ENCODE measurements at regions not wholly inside any gene's neighbourhood (a gene's known extent, or its start where the extent isn't known, plus 50 kb on each side); places are given as distances from the start of the nearest gene placed in this dataset.

DNA sequence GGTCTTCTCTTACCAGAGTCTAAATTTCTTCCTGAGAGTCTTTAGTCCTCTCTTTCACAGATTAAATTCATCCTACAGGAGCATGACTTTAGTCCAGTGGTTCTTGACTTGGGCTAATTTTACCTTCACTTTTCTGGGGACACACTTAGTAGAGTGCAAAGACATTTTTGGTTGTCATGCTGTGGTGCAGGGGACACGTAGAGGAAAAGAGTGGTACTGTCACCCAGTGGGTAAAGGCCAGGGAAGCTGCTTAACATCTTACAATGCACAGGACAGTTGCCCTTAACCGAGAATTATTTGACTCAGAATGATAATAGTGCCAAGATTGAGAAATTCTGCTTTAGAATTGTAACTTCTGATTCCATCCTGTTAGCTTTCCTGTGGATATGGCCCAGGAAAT, 772.5 kb upstream of the GRM7 start:
- no peak for DNase-seq (ENCODE audit: low read depth)
- no peak for TF ChIP-seq CTCF (IDR thresholded peaks at IDR 0.05; ENCODE audit: low read length, missing control alignments)
- no peak overlapping the region for H3K4me3 ChIP-seq (replicated peaks; ENCODE audit: low read depth, low read length)

DNA sequence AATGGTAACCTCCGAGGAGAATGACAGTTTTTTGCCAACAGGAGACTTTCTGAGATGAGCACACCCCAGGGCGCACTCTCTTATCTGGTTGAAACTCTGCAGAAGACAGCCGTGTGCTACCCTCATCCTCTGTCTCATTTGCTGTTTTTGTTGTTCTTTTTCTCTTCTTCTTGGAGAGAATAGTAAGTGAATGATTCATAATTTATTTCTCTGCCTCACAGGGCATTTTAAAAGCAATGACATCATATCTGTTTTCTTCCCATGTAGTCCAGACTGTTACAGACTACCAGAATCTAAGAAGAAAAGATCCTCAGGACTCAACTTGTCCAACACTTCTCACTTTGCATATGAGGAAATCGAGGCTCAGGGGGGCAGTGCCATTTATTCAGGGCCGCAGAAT, 771.1 kb upstream of the GRM7 start:
- DNase-seq (ENCODE audit: low read depth), result no peak

DNA sequence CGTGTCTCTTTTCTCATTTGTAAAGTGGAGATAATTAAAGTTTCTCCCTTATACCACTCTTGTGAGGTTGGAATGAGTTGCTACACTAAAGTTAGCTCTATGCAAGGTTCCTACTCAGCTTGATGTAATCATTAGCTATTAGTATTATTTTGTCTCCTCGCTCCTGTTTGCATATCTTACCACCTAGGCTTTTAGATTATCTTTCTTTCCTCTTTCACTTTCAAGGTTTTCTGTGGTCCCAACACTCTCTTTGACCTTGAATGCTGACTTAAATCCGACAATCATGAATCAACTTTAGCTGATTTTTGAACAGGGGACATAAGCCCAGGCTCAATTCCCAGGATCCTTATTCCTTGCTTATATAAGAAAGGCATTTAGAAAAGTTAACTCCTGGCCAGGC, 769.7 kb upstream of the GRM7 start:
- no peak for DNase-seq (ENCODE audit: low read depth)
- no peak for TF ChIP-seq CTCF (IDR thresholded peaks at IDR 0.05; ENCODE audit: low read length, missing control alignments)
- H3K4me3 ChIP-seq (replicated peaks; ENCODE audit: low read depth, low read length), result no peak overlapping the region

More for the DNA sequence above, 771.1 kb upstream of the GRM7 start:
- no peak for TF ChIP-seq CTCF (IDR thresholded peaks at IDR 0.05; ENCODE audit: low read length, missing control alignments)
- no peak overlapping the region for H3K4me3 ChIP-seq (replicated peaks; ENCODE audit: low read depth, low read length)

DNA sequence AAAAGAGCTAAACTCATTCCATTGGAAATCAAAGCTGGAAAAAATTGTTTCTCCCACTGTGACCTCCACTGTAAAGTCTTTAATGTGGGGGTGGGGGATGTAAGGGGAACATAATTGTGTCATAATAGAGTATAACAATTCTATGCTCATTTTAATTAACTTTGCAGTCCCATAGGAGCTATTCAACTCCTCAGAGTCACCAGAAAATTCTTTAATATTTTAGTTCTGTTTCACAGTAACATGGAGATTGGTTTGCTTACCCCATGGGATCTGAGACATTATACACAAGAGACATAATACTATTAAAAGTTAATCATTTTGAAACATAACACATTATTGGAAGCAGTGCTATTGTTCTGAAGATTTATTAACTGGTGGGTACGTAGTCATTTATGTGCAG, 765.9 kb upstream of the GRM7 start:
- no peak for DNase-seq (ENCODE audit: low read depth)
- TF ChIP-seq CTCF (IDR thresholded peaks at IDR 0.05; ENCODE audit: low read length, missing control alignments), result no peak
- H3K4me3 ChIP-seq (replicated peaks; ENCODE audit: low read depth, low read length), result no peak overlapping the region

DNA sequence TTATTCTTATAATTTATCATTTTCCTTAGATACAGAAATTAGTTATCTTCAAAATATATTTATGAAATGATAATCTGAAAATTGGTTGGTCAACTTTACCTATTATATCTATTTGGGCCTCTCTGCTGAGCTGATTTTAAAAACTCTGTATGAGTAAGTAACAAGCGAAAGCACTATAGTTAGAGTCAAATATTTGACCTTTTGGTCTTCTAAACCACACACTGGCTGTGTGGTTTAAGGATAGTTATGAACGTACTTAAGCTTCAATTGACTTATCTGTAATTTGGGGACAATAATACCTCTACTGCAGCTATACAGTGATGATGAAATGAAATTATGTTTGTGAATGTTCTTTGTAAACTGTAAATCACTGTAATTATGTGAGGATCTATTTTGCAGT, 763.9 kb upstream of the GRM7 start:
- no peak for TF ChIP-seq CTCF (IDR thresholded peaks at IDR 0.05; ENCODE audit: low read length, missing control alignments)
- H3K4me3 ChIP-seq (replicated peaks; ENCODE audit: low read depth, low read length), result no peak overlapping the region
- no peak for DNase-seq (ENCODE audit: low read depth)

GRCh38 chr3:6097556-6097955, 763.4 kb upstream of the GRM7 start:
- no peak for TF ChIP-seq CTCF (IDR thresholded peaks at IDR 0.05; ENCODE audit: low read length, missing control alignments)
- no peak for DNase-seq (ENCODE audit: low read depth)
- no peak overlapping the region for H3K4me3 ChIP-seq (replicated peaks; ENCODE audit: low read depth, low read length)

DNA sequence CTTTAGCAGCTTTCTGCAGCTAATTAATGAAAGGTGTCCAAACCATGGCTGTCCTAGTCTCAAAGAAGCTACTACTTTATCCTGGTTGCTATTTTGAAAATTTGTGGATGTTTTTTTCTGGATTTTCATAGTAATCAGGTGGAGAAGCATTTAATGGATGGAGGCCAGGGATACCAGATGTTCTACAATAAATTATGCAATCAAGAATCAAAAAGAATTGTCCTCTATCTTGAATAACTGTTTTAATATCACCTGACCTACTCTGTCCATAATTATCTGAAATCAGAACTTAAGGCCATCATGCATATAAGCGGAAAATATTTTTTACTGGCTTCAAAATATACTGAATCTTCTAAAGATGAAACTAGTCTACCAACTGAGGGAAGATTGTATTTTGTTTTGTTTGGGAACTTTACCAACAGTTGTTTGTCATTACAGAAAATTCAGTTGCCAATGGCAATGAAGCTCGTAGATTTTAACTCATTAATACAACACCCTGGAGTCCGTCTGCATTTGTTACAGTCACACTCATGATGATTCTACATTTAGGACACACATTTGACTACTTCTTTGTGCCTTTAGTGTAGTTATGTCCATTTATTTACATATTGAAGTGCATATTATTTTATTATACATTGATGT, 762.3 kb upstream of the GRM7 start:
- no peak for DNase-seq (ENCODE audit: low read depth)
- no peak overlapping the region for H3K4me3 ChIP-seq (replicated peaks; ENCODE audit: low read depth, low read length)
- no peak for TF ChIP-seq CTCF (IDR thresholded peaks at IDR 0.05; ENCODE audit: low read length, missing control alignments)
